ENCODE measurements at regions not wholly inside any gene's neighbourhood (a gene's known extent, or its start where the extent isn't known, plus 50 kb on each side); places are given as distances from the start of the nearest gene placed in this dataset.

GRCh38 chr14:83909507-83909906 is 1620.4 kb upstream of the FLRT2 start:
- TF ChIP-seq JUN (CRISPR knock-in tag; IDR thresholded peaks at IDR 0.05), result no peak
- no peak for TF ChIP-seq CTCF (IDR thresholded peaks at IDR 0.05)
- no peak for TF ChIP-seq ZNF416 (CRISPR knock-in tag; IDR thresholded peaks at IDR 0.05)
- no peak for TF ChIP-seq SP1 (CRISPR knock-in tag; conservative IDR thresholded peaks at IDR 0.05)

Data from WTC11 (cell line).